GM18951 (cell line): ENCODE measurements at regions not wholly inside any gene's neighbourhood (a gene's known extent, or its start where the extent isn't known, plus 50 kb on each side); places are given as distances from the start of the nearest gene placed in this dataset.

Experiments
- POLR2A ChIP-seq: IDR thresholded peaks from 4 replicates; pipeline ENCODE4 v1.6.1; 2011; ENCODE audit warnings: mild to moderate bottlenecking; ENCODE audit not compliant: insufficient read length, insufficient read depth; ENCODE audit errors: extremely low read depth
- in situ Hi-C: fragments of 300-500 bp; cut with MboI; formaldehyde crosslinking; loops from one replicate; pipeline ENCODE4 v1.12.0; 2022; ENCODE audit warnings: low sequenced_read_pairs, mixed read lengths, inconsistent platforms; ENCODE audit not compliant: unreplicated experiment

DNA sequence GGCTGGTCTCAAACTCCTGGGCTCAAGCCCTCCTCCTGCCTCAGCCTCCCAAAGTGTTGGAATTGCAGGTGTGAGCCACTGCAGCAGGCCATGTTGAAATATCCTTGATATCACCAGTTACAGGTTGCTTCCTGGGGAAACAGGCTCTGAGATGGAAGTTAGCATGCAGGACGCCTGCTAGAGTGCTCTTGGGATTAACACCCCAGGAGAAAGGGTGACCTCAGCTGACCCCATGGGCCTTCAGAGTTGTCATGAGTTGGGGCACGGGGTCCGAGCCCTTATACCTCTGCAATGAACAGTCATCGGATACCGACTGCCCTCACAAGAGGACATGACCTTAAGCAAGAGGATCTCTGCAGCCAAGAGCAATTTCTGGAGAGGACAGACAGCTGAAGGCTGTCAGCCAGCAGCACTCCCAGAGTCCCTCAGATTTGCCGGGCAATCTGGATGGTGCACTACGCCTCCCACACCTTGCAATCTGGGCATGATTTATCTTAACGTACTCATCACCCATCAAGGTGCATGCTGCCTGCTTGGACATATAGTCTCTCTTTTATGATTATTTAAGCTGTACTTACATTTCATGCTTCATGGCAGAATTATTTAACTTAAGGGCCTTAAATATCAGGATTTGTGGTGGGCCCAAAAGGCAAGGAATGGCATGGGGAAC, 134.6 kb downstream of the ADSS2 start:
- TF ChIP-seq POLR2A: no peak
- in situ Hi-C loops: no loop called here

DNA sequence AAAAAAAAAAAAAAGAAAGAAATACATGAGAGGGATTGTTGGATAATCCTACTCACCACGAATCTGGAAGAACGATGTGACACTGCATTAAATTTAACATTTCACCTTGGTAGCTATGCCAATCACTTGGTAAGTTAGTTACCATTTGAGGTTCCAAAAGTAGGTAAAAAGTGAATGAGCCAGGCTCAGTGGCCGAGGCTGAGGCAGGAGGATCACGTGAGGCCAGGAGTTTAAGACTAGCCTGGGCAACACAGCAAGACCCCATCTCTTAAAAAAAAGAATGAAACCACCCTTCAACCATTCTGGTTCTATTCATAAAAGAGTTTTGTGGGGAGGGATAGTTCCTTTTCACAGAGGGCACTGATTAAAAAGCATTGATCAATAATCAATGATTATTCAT, 133.6 kb downstream of the ADSS2 start:
- in situ Hi-C loops: no loop called here
- no peak for TF ChIP-seq POLR2A

DNA sequence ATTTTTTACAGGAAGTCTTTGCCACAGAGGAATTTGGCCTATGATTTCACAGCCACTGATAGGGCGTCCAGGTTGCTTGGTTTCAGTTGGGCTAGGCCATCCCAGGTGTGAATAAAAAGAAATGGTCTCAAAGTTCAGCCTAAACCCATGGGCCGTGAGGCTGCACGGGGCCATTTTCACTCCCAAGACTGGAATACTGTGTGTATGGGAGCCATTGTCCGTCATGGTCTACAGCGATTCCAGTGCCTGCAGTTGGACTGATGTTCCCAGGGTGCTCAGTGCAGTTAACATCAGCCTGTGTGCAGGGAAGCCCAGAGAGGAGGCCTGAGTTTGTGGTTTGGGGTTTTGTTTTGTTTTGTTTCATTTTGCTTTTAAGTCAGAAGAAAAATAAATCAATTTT, 133.2 kb downstream of the ADSS2 start:
- peak; percentile 1 for TF ChIP-seq POLR2A
- in situ Hi-C loops: no loop called here

DNA sequence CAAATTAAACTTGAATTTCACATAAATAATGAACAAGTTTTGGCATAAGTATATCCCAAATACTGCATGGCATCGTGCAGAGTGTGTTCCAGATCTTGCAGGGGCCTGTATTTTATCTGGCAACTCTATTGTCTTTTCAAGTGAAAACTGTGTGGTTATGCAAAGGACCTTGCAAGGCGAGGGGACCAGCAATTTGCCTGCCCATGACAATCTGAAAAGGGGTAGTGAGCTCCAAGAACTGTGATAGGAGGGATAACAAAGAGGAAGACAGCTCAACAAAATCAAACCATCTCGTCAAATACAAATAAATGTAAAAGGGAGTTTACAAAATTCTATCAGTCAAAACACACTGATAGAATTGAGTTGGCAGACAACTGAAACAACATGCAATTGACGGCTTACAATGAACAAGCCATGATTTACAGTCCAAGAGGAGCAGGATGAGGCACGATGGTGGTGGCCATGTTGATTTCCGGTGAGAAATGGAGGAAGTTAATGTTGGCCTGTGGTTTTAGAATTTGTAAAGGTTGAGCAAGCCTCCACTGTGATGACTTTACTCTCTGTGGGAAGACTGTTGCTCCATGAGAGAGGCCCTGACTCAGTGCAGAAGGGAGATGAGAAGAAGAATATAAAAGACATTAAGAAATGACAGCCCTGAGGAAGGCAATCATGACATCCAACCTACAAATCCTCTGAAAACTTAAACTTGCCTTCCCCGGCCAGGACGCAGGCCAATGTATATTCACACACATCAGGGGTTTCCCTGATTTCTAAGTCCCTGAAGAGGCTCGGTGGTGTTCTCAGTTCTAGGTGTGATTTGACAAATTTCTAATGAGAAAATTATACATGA, 132.2 kb downstream of the ADSS2 start:
- in situ Hi-C loops: no loop called here
- no peak for TF ChIP-seq POLR2A

DNA sequence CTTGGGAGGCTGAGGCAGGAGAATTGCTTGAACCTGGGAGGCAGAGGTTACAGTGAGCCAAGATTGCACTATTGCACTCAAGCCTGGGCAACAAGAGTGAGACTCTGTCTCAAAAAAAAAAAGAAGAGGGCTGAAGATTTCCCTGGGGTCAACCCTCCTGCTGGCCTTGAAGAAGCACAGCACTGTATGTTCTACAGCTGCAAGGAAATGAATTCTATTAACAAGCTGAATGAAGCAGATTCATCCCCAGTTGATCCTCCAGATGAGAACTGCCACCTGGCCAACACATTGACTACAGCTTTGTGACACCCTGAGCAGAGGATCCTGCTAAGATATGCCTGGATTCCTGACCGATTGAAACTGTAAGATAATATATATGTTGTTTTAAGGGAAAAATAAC, 129.5 kb downstream of the ADSS2 start:
- no peak for TF ChIP-seq POLR2A
- in situ Hi-C loops: no loop called here

DNA sequence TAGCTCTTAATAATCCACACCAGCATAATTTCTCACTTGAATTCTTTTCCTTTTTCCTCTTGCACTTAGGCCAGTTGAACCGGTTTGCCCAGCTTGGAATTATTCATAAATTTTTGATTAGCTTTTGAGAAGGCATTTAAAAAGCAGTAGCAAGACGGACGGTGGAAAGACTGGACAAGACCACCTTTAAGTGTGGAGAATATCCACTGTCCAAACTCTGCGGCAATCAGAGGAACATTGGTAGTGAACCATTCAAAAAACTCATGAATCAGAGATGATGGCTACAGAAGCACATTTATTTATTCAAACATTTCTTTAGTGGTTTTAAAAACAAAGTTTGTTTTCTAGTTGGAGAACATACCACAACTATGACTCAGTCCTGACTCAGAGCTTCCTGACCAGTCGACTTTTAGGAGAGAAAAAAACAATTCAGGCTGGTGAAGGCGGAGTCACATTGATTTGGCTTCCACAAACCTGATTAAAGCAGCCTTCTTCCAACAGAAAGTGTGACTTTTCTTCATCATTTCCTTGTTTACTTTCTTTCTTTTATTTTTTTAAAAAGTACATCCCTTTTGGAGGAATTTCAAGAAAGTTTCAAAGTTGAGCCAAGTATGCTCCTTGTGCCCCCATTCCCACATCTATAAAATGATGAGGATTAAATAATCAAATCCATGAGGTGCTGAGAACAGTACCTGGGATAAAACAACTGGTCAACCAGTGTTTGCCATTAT, 128.8 kb downstream of the ADSS2 start:
- in situ Hi-C loops: no loop called here

DNA sequence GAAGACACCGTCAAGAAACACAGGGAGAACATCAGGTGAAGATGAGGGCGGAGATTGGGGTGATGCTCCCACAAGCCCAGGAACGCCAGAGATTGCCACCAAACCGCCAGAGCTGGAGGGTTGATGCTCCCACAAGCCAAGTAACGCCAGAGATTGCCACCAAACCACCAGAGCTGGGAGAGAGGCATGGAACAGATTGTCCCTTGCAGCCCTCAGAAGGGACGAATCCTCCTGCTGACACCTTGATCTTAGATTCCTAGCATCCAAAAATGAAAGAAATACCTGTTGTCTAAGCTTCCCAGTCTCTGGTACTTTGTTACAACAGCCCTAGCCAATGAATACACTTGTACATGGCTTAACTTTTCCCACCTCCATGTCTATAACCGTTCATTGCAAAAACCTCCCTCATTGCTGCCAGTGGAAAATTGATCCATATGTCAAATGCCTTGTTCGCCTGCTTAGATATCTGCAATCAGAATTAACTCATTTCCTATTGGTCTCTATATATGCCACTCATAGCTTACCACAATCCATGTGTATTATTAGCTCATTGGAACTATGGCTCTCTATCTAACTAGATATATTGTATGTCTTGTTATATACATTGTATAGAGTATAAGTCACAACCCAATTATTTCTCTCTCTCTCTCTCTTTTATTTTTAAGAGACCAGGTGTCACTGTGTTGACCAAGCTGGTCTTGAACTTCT, 127.4 kb downstream of the ADSS2 start:
- no peak for TF ChIP-seq POLR2A
- in situ Hi-C loops: no loop called here

More for the DNA sequence above, 128.8 kb downstream of the ADSS2 start:
- TF ChIP-seq POLR2A: no peak

DNA sequence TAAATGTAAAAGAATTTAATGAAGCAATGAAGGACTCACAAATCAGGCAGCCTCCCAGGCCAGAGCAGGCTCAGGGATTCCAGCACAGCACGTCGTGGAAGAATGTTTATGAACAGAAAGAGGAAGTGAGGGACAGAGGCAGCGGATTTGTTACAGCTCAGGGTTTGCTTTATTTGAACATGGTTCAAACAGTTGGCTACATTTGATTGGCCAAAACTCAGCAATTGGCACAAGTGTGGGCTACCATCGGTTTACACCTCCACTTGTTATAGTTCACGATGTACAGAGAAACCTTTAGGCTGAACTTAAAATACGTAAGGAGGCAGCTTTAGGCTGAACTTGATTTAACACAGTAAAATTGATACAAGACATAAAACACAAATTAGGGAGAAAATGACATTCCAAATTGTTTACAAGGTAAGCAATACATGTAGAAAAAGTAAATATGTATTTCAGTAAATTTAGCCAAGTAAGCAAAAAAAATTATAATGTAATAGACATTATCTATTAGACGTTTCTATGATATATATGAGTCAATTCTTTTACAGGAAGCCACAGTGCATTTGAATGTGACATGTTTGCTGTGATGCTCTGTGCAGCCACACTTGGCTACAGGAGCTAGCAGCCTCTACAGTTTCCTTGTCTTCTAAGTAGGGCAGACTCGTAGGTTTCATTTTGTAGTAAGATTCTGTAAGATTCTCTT, 126.5 kb downstream of the ADSS2 start:
- in situ Hi-C loops: no loop called here
- TF ChIP-seq POLR2A: peak; percentile 44

DNA sequence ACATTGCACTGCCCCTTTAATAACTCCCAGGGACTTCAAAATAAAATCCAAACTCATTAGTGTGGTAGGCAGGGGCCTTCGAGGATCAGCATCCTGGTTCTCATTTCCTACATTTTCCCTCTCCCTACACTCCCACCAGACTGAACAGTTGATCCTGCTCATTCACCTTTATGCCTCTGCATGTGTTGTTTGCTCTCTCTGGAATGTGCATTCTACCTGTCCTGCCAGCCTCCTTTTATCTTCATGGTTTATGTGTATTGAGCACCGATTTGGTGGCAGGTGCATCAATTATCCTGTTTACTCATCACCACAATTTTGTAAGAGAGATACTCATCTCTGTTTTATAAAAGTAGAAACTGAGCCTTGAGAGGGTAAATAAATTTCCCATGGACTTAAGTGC, 125.0 kb downstream of the ADSS2 start:
- TF ChIP-seq POLR2A: no peak
- in situ Hi-C loops: no loop called here

DNA sequence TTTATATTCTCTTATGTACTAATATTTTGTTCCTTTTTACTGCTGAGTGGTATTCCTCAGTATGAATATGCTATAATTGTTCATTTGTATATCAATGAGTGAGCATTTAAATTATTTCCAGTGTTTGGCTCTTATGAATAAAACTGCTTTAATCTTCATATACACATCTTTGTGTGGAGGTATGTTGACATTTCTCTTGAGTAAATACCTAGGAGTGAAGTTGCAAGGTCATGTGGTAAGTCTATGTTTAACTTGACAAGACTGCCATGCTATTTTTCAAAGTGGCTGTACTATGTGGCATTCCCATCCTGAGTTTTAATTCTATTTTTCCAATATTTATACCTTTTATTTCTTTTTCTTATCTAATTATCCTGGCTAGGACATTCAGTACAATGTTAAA, 124.2 kb downstream of the ADSS2 start:
- no peak for TF ChIP-seq POLR2A
- in situ Hi-C loops: no loop called here

DNA sequence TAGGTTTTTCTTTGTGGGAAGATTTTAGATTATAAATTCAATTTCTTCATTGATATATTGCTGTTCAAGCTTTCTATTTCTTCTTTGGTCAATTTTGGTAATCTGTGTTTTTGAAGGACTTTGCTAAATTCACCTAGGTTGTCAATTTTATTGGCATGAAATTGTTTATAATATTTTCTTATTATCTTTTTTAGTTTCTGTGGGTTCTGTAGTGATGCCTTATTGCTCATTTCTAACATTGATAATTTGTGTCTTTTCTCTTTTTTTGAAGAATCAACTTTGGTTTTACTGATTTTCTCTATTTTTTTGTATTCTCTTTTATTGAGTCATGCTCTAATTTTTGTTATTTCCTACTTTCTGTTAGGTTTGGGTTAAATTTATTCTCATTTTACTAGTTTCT, 123.2 kb downstream of the ADSS2 start:
- in situ Hi-C loops: no loop called here
- no peak for TF ChIP-seq POLR2A

DNA sequence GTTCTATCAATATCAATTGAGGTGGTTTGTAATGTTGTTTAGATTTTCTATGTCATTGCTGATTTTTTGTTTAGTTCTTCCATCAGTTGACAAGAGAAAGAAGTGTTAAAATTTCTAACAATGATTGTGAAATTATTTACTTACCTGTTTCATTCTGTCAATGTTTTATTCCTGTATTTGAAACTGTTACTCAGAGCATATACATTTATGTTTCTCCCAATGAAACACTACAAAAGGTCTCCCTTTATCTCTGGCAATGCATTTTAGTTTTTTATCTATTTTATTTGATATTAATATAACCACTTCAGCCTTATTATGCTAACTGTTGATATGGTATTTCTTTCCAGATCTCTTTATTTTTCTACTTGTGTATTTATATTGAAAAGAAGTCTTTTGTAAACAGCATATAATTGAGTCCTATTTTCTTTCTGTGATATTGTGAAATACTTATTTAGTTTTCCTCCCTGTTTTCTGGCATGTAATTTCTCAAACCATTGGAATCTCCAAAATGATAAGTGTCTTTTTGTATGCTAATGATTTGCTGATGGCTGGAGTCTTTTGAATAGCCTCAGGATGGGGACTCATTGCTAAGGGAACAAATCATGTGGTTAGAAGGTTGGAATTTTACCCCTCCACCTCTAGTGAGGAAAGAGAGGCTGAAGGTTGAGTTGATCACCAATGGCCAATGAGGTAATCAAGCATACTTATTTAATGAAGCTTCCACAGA, 122.0 kb downstream of the ADSS2 start:
- in situ Hi-C loops: no loop called here
- no peak for TF ChIP-seq POLR2A
